ENCODE measurements at regions not wholly inside any gene's neighbourhood (a gene's known extent, or its start where the extent isn't known, plus 50 kb on each side); places are given as distances from the start of the nearest gene placed in this dataset.
"Not testable (repeated sequence)": the region's sequence is repeated elsewhere in the genome, so short reads cannot be mapped to it uniquely, and the experiment has no call there.

GRCh38 chr2:175755656-175756386, 246.2 kb downstream of the LNPK start:
- no peak for DNase-seq (ENCODE audit: low read depth in 2 of 2)

- DNase-seq (ENCODE audit: low read depth in 2 of 2) = no peak
These were observed 246.9 kb downstream of the LNPK start for GRCh38 chr2:175755169-175755568.

GRCh38 chr2:175750195-175750594, 251.9 kb downstream of the LNPK start:
- no peak for DNase-seq (ENCODE audit: low read depth in 2 of 2)

- DNase-seq (ENCODE audit: low read depth in 2 of 2) = no peak
These were observed 256.2 kb downstream of the LNPK start for GRCh38 chr2:175745911-175746310.

- DNase-seq (ENCODE audit: low read depth in 2 of 2) = no peak
These were observed 258.1 kb downstream of the LNPK start for GRCh38 chr2:175744000-175744399.

GRCh38 chr2:175743011-175743410, 259.1 kb downstream of the LNPK start:
- peak; percentile 27 to 40 for DNase-seq (ENCODE audit: low read depth in 2 of 2)

GRCh38 chr2:175742367-175742766, 259.7 kb downstream of the LNPK start:
- peak; percentile 43 to 55 for DNase-seq (ENCODE audit: low read depth in 2 of 2)

GRCh38 chr2:175741164-175741563, 260.9 kb downstream of the LNPK start:
- no peak for DNase-seq (ENCODE audit: low read depth in 2 of 2)

GRCh38 chr2:175737722-175738361, 264.2 kb downstream of the LNPK start:
- DNase-seq (ENCODE audit: low read depth in 2 of 2) = no peak

- no peak for DNase-seq (ENCODE audit: low read depth in 2 of 2)
These were observed 267.4 kb downstream of the LNPK start for GRCh38 chr2:175734686-175735085.

GRCh38 chr2:175732531-175732930, 269.5 kb downstream of the LNPK start:
- DNase-seq (ENCODE audit: low read depth in 2 of 2) = no peak

- no peak for DNase-seq (ENCODE audit: low read depth in 2 of 2)
These were observed 272.0 kb downstream of the LNPK start for GRCh38 chr2:175730050-175730449.

GRCh38 chr2:175729049-175729706, 272.9 kb downstream of the LNPK start:
- DNase-seq (ENCODE audit: low read depth in 2 of 2) = no peak

GRCh38 chr2:175728032-175728431, 274.0 kb downstream of the LNPK start:
- DNase-seq (ENCODE audit: low read depth in 2 of 2) = no peak

- DNase-seq (ENCODE audit: low read depth in 2 of 2) = no peak
These were observed 275.8 kb downstream of the LNPK start for GRCh38 chr2:175726223-175726622.

GRCh38 chr2:175709248-175709647, 292.8 kb downstream of the LNPK start:
- no peak for DNase-seq (ENCODE audit: low read depth in 2 of 2)

- no peak for DNase-seq (ENCODE audit: low read depth in 2 of 2)
These were observed 294.7 kb downstream of the LNPK start for GRCh38 chr2:175707322-175707721.

GRCh38 chr2:175704568-175704967, 297.5 kb downstream of the LNPK start:
- DNase-seq (ENCODE audit: low read depth in 2 of 2) = not testable (repeated sequence)

GRCh38 chr2:175698061-175698460, 304.0 kb downstream of the LNPK start:
- DNase-seq (ENCODE audit: low read depth in 2 of 2) = no peak

GRCh38 chr2:175690113-175690837, 311.8 kb downstream of the LNPK start:
- DNase-seq (ENCODE audit: low read depth in 2 of 2) = peak; percentile 32 to 36

GRCh38 chr2:175688243-175688642, 313.8 kb downstream of the LNPK start:
- no peak for DNase-seq (ENCODE audit: low read depth in 2 of 2)

- no peak for DNase-seq (ENCODE audit: low read depth in 2 of 2)
These were observed 314.6 kb downstream of the LNPK start for GRCh38 chr2:175687465-175687864.

All from fibroblast of skin of left biceps (primary cell).